ENCODE measurements at regions not wholly inside any gene's neighbourhood (a gene's known extent, or its start where the extent isn't known, plus 50 kb on each side); places are given as distances from the start of the nearest gene placed in this dataset.

- DNase-seq: no peak
Observed at GRCh38 chr2:150971910-150972309, 289.8 kb downstream of the RBM43 start.

DNA sequence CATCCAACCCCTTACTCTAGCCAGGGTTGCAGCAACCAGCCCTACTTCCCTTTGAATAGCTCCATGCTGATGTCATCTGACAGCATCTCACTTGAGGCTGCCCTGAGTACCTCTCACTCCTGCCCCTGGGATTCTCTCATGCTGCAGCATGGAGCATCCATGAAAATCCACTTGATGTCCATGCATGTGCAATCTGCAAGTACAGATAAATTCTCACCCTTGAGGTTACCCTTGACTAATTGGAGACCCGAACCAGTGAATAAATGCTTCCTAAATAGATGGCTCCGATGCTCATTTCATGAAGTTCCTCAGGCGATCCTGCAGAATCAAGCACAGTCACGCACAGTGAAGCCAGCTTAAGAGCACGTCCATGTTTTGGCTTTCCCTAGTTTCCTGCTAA, 298.3 kb downstream of the RBM43 start:
- DNase-seq: no peak

- DNase-seq: no peak
Observed at GRCh38 chr2:150955231-150955630, 306.4 kb downstream of the RBM43 start.

GRCh38 chr2:150946831-150947230, 314.8 kb downstream of the RBM43 start:
- no peak for DNase-seq

DNA sequence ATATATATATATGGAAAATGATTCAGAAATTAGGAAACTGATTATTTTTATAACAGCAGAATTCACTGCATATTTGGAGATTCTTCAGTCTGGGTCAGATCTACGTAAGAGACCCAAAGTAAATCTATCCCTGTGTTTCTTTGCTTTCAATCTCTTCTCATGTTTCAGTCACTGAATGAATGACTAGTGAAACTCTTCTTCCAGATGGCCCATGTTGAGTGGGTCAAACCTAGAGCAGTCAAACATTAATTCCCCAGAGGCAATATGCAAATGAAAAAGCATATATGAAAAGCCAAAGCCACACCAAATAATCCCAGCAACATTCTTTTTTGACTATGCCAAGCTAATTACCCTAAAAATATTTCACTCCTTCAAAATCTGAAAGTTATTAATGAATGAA, 317.3 kb downstream of the RBM43 start:
- DNase-seq: no peak

GRCh38 chr2:150939087-150939486, 322.6 kb downstream of the RBM43 start:
- DNase-seq: no peak

GRCh38 chr2:150938527-150938926, 323.1 kb downstream of the RBM43 start:
- DNase-seq: no peak

GRCh38 chr2:150937030-150937429, 324.6 kb downstream of the RBM43 start:
- no peak for DNase-seq

- DNase-seq: no peak
Observed at GRCh38 chr2:150931451-150931850, 330.2 kb downstream of the RBM43 start.

DNA sequence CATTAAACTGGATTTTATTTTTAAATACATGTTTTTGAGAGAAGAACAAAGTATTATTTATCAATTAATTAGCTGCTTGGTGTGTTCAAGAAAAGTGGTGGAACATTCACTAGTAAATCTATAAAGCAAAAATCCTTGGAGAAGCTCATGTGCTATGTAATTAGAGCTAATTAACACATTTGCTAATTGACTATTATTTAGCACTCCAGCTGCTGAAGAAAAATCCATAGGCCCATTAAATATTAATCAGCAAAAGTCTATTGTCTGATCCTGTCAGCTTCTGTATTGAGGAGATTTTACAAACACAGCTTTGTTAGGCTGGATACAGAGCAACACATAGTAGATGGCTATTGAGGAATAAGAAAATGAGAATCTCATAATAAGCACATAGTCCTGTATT, 336.1 kb downstream of the RBM43 start:
- no peak for DNase-seq

DNA sequence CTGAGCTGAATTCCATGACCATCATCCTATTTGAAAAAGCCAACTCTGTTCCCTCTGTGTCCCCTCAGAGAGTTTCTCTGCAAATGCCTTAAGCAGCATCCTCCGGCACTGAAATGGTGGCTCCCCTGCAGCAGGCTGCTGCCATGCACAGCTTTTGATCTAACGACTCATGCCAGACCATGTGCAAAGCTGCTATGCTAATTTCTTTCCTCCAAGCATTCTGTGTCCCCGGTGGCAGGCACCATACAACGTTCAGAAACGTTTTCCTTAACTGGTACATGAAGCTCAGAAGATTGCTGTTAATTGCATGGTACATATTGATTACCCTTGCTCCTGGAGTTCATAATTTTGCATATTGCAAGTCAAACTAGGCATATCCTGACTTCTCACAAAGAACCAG, 336.8 kb downstream of the RBM43 start:
- DNase-seq: no peak

GRCh38 chr2:150919901-150920300, 341.8 kb downstream of the RBM43 start:
- no peak for DNase-seq

DNA sequence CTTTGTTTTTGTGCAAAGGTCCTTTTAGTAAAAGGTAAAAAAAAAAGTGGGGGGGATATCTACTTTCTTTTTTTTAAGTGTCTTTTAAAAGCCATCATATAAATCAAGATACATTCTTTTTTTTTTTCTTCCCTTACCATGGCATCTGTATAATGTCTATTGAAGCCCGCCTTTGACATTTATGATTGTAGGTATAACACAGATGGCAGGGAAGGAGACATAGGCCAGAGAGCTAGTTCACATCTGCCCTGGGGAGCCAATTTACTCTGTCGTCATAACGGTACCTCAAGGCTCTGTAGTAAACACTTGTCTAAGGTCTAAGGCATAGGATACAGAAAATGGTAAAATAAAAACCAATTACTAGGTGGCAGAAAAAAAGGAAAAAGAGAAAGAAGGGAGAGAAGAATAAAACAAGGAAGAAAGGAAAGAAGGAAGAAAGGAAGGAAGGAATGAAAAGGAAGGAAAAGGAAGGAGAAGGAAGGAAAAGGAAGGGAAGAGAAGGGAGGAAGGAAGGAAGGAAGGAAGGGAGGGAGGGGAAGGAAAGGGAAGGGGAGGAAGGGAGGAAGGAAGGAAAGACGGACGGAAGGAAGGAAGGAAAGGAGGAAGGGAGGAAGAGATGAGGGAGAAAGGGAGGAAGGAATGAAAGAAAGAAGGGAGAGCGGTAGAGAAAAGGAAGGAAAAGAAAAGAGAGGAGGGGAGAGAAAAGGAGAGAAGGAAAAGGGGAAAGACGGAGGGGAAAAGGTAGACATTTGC, 343.5 kb downstream of the RBM43 start:
- DNase-seq: no peak

- no peak for DNase-seq
Observed at GRCh38 chr2:150916467-150917396, 344.9 kb downstream of the RBM43 start.

DNA sequence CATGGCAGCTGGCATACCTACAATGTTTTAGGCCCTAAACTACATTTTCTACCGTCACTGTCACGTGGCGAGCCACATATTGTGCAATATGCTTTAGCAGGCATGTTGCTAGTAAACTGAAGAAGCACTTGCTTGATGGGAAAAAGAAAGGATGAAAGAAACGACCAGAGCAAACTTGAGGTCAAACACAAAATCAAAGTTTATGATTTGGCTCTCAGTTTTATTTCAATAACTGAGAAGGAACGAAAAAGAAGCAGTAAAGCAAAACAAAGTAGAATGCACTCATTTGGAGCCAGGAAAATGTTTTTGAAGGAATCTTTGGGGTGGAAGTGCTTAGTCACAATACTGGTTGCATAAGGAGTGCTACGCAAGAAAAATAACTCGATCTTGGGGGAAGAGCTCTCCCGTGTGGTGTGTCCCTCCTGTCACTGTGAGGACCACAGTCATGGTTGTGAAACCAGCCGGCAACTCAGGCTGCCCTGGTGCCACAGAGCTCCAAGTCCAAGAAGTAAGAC, 349.8 kb downstream of the RBM43 start:
- DNase-seq: no peak

DNA sequence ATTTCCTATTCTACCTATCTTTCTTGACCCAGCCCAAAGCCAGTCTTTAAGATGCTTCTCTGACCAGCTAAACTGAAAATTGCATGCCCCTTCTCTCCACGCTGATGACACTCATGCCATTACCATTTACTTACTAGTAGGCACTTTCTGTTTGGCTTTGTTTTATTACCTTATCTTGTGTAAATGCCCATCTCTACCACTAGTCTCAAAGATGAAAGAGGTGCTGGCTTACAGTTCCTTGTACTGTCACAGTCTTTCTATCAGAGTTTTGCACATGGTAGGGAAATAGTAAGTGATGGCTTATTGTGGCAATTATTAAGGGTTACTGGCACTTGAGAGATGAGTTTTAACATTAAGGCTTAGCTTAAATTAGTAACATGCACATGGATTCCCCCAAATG, 352.1 kb downstream of the RBM43 start:
- DNase-seq: no peak

DNA sequence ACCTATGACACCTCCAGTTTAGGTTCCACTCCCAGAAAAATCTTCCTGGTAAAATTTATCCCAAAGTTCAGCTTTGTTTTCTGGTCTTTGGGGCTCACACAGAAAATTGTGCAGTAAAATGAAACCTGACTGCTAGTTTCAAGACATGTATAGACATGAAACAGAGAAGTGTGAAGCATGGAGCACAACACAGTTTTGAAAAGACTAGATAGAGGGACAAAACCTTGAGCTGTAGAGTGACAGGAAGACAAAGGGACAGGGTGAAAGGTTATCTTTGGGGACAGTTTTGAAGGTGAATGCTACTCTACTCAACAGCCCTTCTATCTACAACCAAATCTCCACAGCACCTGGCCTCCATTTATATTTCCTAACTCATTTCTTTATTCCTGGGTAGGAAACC, 352.6 kb downstream of the RBM43 start:
- no peak for DNase-seq

DNA sequence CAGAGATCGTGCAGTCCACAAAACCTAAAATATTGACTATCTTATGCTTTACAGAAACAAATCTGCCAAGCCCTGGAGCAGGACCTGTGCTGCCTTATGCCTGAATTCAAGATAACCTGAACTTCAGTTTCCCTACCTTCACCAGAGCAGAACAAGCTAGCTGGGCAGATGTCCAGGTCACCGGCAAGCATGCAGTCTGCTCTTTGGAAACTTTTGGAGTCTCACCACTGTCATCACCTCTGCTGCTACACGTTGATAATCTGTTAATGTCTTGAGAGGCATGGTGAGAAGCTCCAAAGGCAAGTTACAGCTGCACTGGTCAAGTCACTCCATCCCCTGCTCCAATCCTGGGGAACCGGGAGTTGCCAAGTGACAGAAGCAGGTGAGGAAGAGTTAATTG, 354.2 kb downstream of the RBM43 start:
- DNase-seq: no peak

- DNase-seq: no peak
Observed at GRCh38 chr2:150903461-150903860, 358.2 kb downstream of the RBM43 start.

GRCh38 chr2:150903055-150903454, 358.6 kb downstream of the RBM43 start:
- DNase-seq: no peak

GRCh38 chr2:150900913-150901312, 360.8 kb downstream of the RBM43 start:
- no peak for DNase-seq

DNA sequence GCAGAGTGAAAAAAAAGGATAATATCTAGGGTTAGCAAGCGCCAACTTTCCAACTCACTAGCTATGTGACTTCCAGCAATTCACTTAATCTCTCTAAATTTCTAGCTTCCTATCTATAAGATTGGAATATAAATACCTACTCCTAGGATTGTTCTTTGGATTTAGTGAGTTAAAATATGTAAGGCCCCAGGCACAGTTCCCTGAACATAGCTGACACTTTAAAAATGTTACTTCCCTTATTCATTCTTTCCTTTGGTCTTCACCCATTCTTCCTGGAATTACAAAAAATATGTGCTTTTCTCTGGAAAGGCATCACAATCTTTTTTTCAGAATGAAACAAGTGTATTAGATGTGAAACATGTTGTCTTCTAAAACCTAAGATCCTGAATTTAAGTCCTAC, 365.7 kb downstream of the RBM43 start:
- DNase-seq: no peak

DNA sequence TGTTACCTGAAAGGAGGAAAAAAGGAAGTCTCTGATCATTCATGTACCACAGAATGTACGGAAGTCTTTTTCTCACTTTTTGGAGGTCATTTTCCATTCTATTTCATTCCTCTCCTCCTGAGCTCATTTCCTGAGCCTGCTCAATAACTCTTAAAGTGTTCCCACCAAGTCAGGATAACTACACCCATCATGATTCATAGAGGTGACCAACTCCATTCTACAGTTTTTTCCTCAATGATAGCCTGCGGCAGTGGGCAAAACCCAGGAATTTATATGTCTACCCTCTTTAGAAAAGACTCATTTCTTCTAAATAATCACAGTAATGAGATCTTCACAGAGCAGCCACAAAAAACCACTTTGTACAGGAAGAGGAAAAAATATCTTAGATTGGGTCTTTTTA, 372.5 kb downstream of the RBM43 start:
- no peak for DNase-seq

- no peak for DNase-seq
Observed at GRCh38 chr2:150888337-150888736, 373.3 kb downstream of the RBM43 start.

Measured in activated CD4-positive, alpha-beta T cell treated with anti-CD3 and anti-CD28 coated beads, Interleukin-2, amount 50 U/mL, for 4 hours (primary cell).